Activated T-cell treated with anti-CD3 and anti-CD28 coated beads, Interleukin-2, amount 50 U/mL, for 24 hours (primary cell): ENCODE measurements at regions not wholly inside any gene's neighbourhood (a gene's known extent, or its start where the extent isn't known, plus 50 kb on each side); places are given as distances from the start of the nearest gene placed in this dataset.

Experiments
- DNase-seq: peaks from one replicate; pipeline ENCODE4 v3.0.0-alpha.2; 2020
- H3K27ac Mint-ChIP-seq: 2 replicates; pipeline ENCODE4 v1.8.0; 2020; ENCODE audit warnings: mild to moderate bottlenecking, mixed read lengths
- H3K27me3 Mint-ChIP-seq: 2 replicates; pipeline ENCODE4 v1.8.0; 2020; ENCODE audit warnings: mixed read lengths
- H3K36me3 Mint-ChIP-seq: 2 replicates; pipeline ENCODE4 v1.8.0; 2020; ENCODE audit warnings: low read depth, mixed read lengths
- H3K4me1 Mint-ChIP-seq: 2 replicates; pipeline ENCODE4 v1.8.0; 2020; ENCODE audit warnings: low read depth, mixed read lengths
- H3K4me3 Mint-ChIP-seq: 2 replicates; pipeline ENCODE4 v1.8.0; 2020; ENCODE audit warnings: mild to moderate bottlenecking, moderate library complexity, mixed read lengths
- H3K9me3 Mint-ChIP-seq: 2 replicates; pipeline ENCODE4 v1.8.0; 2020; ENCODE audit warnings: mixed read lengths

GRCh38 chr12:125509195-125509594 lies 444.0 kb downstream of the AACS start:
- H3K27ac Mint-ChIP-seq, result no peak overlapping the region
- H3K36me3 Mint-ChIP-seq, result no peaks in the 10 kb centered on the region
- no peak overlapping the region for H3K4me3 Mint-ChIP-seq
- H3K9me3 Mint-ChIP-seq, result no peaks in the 10 kb centered on the region
- no peaks in the 10 kb centered on the region for H3K27me3 Mint-ChIP-seq
- no peak for DNase-seq
- no peaks in the 10 kb centered on the region for H3K4me1 Mint-ChIP-seq

- H3K36me3 Mint-ChIP-seq, result no peaks in the 10 kb centered on the region
- DNase-seq, result no peak
- no peaks in the 10 kb centered on the region for H3K27me3 Mint-ChIP-seq
- no peak overlapping the region for H3K27ac Mint-ChIP-seq
- H3K4me1 Mint-ChIP-seq, result no peaks in the 10 kb centered on the region
- no peaks in the 10 kb centered on the region for H3K9me3 Mint-ChIP-seq
- no peak overlapping the region for H3K4me3 Mint-ChIP-seq
Observed at GRCh38 chr12:125512541-125513298, 447.5 kb downstream of the AACS start.

- H3K27ac Mint-ChIP-seq, result no peak overlapping the region
- no peaks in the 10 kb centered on the region for H3K9me3 Mint-ChIP-seq
- no peaks in the 10 kb centered on the region for H3K4me1 Mint-ChIP-seq
- no peaks in the 10 kb centered on the region for H3K27me3 Mint-ChIP-seq
- H3K4me3 Mint-ChIP-seq, result no peak overlapping the region
- no peak for DNase-seq
- no peaks in the 10 kb centered on the region for H3K36me3 Mint-ChIP-seq
Observed at GRCh38 chr12:125515887-125516286, 450.7 kb downstream of the AACS start.

- Mint-ChIP-seq H3K36me3 (no peaks in the 10 kb centered on the region), H3K9me3 (peaks cover 4% of the 10 kb centered on the region), H3K4me1 (no peaks in the 10 kb centered on the region), H3K27ac (no peak overlapping the region), H3K27me3 (no peaks in the 10 kb centered on the region), H3K4me3 (no peak overlapping the region)
- DNase-seq, result no peak
Observed at GRCh38 chr12:125518074-125518473, 452.8 kb downstream of the AACS start.

- Mint-ChIP-seq H3K4me1 (no peaks in the 10 kb centered on the region), H3K27ac (no peak overlapping the region), H3K4me3 (no peak overlapping the region), H3K36me3 (no peaks in the 10 kb centered on the region), H3K27me3 (no peaks in the 10 kb centered on the region), H3K9me3 (peaks cover 6% of the 10 kb centered on the region)
- DNase-seq, result no peak
Observed at GRCh38 chr12:125519026-125519651, 453.9 kb downstream of the AACS start.

- Mint-ChIP-seq H3K9me3 (peaks cover 6% of the 10 kb centered on the region), H3K27ac (no peak overlapping the region), H3K4me1 (no peaks in the 10 kb centered on the region), H3K36me3 (no peaks in the 10 kb centered on the region), H3K4me3 (no peak overlapping the region), H3K27me3 (peaks cover 2% of the 10 kb centered on the region)
- no peak for DNase-seq
Observed at GRCh38 chr12:125525879-125526278, 460.6 kb downstream of the AACS start.

GRCh38 chr12:125528281-125528680 lies 463.0 kb downstream of the AACS start:
- no peak for DNase-seq
- Mint-ChIP-seq H3K36me3 (no peaks in the 10 kb centered on the region), H3K9me3 (peaks cover under 1% of the 10 kb centered on the region), H3K4me1 (no peaks in the 10 kb centered on the region), H3K27me3 (peaks cover 18% of the 10 kb centered on the region), H3K4me3 (no peak overlapping the region), H3K27ac (no peak overlapping the region)

GRCh38 chr12:125530201-125530600 lies 465.0 kb downstream of the AACS start:
- Mint-ChIP-seq H3K27me3 (peaks cover 22% of the 10 kb centered on the region), H3K4me1 (no peaks in the 10 kb centered on the region), H3K27ac (no peak overlapping the region), H3K36me3 (no peaks in the 10 kb centered on the region), H3K9me3 (no peaks in the 10 kb centered on the region), H3K4me3 (no peak overlapping the region)
- no peak for DNase-seq

GRCh38 chr12:125530876-125531275 lies 465.6 kb downstream of the AACS start:
- no peak overlapping the region for H3K4me3 Mint-ChIP-seq
- no peaks in the 10 kb centered on the region for H3K36me3 Mint-ChIP-seq
- no peak for DNase-seq
- H3K9me3 Mint-ChIP-seq, result no peaks in the 10 kb centered on the region
- no peaks in the 10 kb centered on the region for H3K4me1 Mint-ChIP-seq
- H3K27ac Mint-ChIP-seq, result no peak overlapping the region
- H3K27me3 Mint-ChIP-seq, result peaks cover 22% of the 10 kb centered on the region

GRCh38 chr12:125531574-125531973 lies 466.3 kb downstream of the AACS start:
- Mint-ChIP-seq H3K36me3 (no peaks in the 10 kb centered on the region), H3K4me3 (no peak overlapping the region), H3K9me3 (no peaks in the 10 kb centered on the region), H3K27ac (no peak overlapping the region), H3K27me3 (peaks cover 22% of the 10 kb centered on the region), H3K4me1 (no peaks in the 10 kb centered on the region)
- no peak for DNase-seq

- Mint-ChIP-seq H3K36me3 (no peaks in the 10 kb centered on the region), H3K27me3 (peaks cover 22% of the 10 kb centered on the region), H3K4me3 (no peak overlapping the region), H3K9me3 (no peaks in the 10 kb centered on the region), H3K4me1 (no peaks in the 10 kb centered on the region), H3K27ac (no peak overlapping the region)
- DNase-seq, result peak; percentile 33
Observed at GRCh38 chr12:125533434-125534029, 468.3 kb downstream of the AACS start.

GRCh38 chr12:125538401-125539199 lies 473.4 kb downstream of the AACS start:
- no peaks in the 10 kb centered on the region for H3K36me3 Mint-ChIP-seq
- peaks cover 3% of the 10 kb centered on the region for H3K27me3 Mint-ChIP-seq

GRCh38 chr12:125540580-125541204 lies 475.5 kb downstream of the AACS start:
- Mint-ChIP-seq H3K36me3 (no peaks in the 10 kb centered on the region), H3K4me3 (no peak overlapping the region), H3K27ac (no peak overlapping the region), H3K9me3 (no peaks in the 10 kb centered on the region), H3K4me1 (no peaks in the 10 kb centered on the region), H3K27me3 (no peaks in the 10 kb centered on the region)
- DNase-seq, result no peak

More at GRCh38 chr12:125538401-125539199, 473.4 kb downstream of the AACS start:
- H3K9me3 Mint-ChIP-seq, result no peaks in the 10 kb centered on the region
- H3K27ac Mint-ChIP-seq, result no peak overlapping the region
- DNase-seq, result no peak
- no peak overlapping the region for H3K4me3 Mint-ChIP-seq
- no peaks in the 10 kb centered on the region for H3K4me1 Mint-ChIP-seq

- DNase-seq, result no peak
- no peak overlapping the region for H3K27ac Mint-ChIP-seq
- no peaks in the 10 kb centered on the region for H3K4me1 Mint-ChIP-seq
- H3K36me3 Mint-ChIP-seq, result no peaks in the 10 kb centered on the region
- H3K4me3 Mint-ChIP-seq, result no peak overlapping the region
- no peaks in the 10 kb centered on the region for H3K27me3 Mint-ChIP-seq
- peaks cover 2% of the 10 kb centered on the region for H3K9me3 Mint-ChIP-seq
Observed at GRCh38 chr12:125544960-125545359, 479.7 kb downstream of the AACS start.
